ENCODE measurements at regions not wholly inside any gene's neighbourhood (a gene's known extent, or its start where the extent isn't known, plus 50 kb on each side); places are given as distances from the start of the nearest gene placed in this dataset.

- CTCF ChIA-PET, result no interaction called here
These were observed 103.4 kb upstream of the MYCN start for GRCh38 chr2:15836689-15837610.

More at GRCh38 chr2:15836689-15837610, 103.4 kb upstream of the MYCN start:
- H3K4me3 ChIP-seq (ENCODE audit: low read depth in 2 of 2, low read length in 2 of 2), result no peak overlapping the region
- in situ Hi-C loops (cut with HindIII; ENCODE audit: low pct_unique_long_range_greater_than_20kb, low sequenced_read_pairs) (no loop called here), intact Hi-C loops (cut with micrococcal nuclease; ENCODE audit: unreplicated experiment) (no loop called here)
- no peak for ATAC-seq
- POLR2A ChIA-PET, result no interaction called here
- no peak for DNase-seq (ENCODE audit: low read depth, low spot score)
- H3K4me1 ChIP-seq (ENCODE audit: control insufficient read depth, insufficient read depth, low read length), result no peaks in the 10 kb centered on the region
- no peaks in the 10 kb centered on the region for H3K27me3 ChIP-seq (ENCODE audit: control insufficient read depth, insufficient read depth, low read length)
- TF ChIP-seq CTCF (IDR thresholded peaks at IDR 0.05) (no peak), SIN3A (IDR thresholded peaks at IDR 0.05; ENCODE audit: borderline replicate concordance, insufficient read depth, low read depth, low read length) (no peak), POLR2AphosphoS5 (IDR thresholded peaks at IDR 0.05; ENCODE audit: low read depth, low read length) (no peak), REST (IDR thresholded peaks at IDR 0.05; ENCODE audit: insufficient read depth in 1 of 2, low read depth in 2 of 2, low read length in 1 of 2) (no peak), TCF7L2 (IDR thresholded peaks at IDR 0.05; ENCODE audit: low read depth, low read length) (no peak)
- no TSS peak for BruUV-seq (replicated peaks)
- H3K36me3 ChIP-seq (ENCODE audit: control insufficient read depth, insufficient read depth, low read length), result no peaks in the 10 kb centered on the region
- H3K9me3 ChIP-seq (ENCODE audit: control insufficient read depth, insufficient read depth, low read depth, low read length), result no peaks in the 10 kb centered on the region
- no peak overlapping the region for H3K27ac ChIP-seq (ENCODE audit: low read length)
